Mammary epithelial cell (primary cell): ENCODE measurements at regions not wholly inside any gene's neighbourhood (a gene's known extent, or its start where the extent isn't known, plus 50 kb on each side); places are given as distances from the start of the nearest gene placed in this dataset.

Experiments
- CTCF ChIP-seq, 2 donors: IDR thresholded peaks in 1 of 2; conservative IDR thresholded peaks in 1 of 2; 2 replicates each; pipeline ENCODE4 v1.5.1; 2011 to 2012; ENCODE audit warnings: inconsistent platforms in 2 of 2, low read length in 2 of 2, mild to moderate bottlenecking in 2 of 2, control low read depth in 1 of 2, low read depth in 1 of 2; ENCODE audit not compliant: insufficient read depth in 1 of 2; ENCODE audit errors: extremely low read depth in 1 of 2
- EZH2 ChIP-seq: IDR thresholded peaks from 2 replicates; pipeline ENCODE4 v1.6.1; 2012; ENCODE audit warnings: low read length, inconsistent platforms, borderline replicate concordance

- TF ChIP-seq CTCF (conservative IDR thresholded peaks at IDR 0.05 in 1 of 2, IDR thresholded peaks at IDR 0.05 in 1 of 2; ENCODE audit: extremely low read depth in 1 of 2, insufficient read depth in 1 of 2, low read depth in 1 of 2, low read length in 2 of 2) (no peak), EZH2 (no peak)
These were observed 303.4 kb upstream of the DNAJC19 start for GRCh38 chr3:181292984-181293383.
